ENCODE measurements at regions not wholly inside any gene's neighbourhood (a gene's known extent, or its start where the extent isn't known, plus 50 kb on each side); places are given as distances from the start of the nearest gene placed in this dataset.
A peak's percentile ranks its signal among the peaks of the same experiment; 100 is the strongest.

- 52 to 72% methylated on average over 5 of the region's 5 CpGs for WGBS, 2 donors
- intact Hi-C loops (cut with DNase I): no loop called here
Observed at GRCh38 chrX:39157006-39157405, 355.7 kb downstream of the MID1IP1 start.

GRCh38 chrX:39157796-39158195 lies 356.5 kb downstream of the MID1IP1 start:
- Histone ChIP-seq H3K9me3 (no peaks in the 10 kb centered on the region), H3K27me3 (no peaks in the 10 kb centered on the region), H3K4me1 (no peaks in the 10 kb centered on the region), H3K4me3 (no peak overlapping the region), H3K27ac (no peak overlapping the region), H3K36me3 (replicated peaks in 1 of 2; ENCODE audit: insufficient read depth in 1 of 2, low read depth in 2 of 2) (no peaks in the 10 kb centered on the region)
- no peak for DNase-seq
- 63 to 80% methylated on average over 4 to 6 of the region's 6 CpGs for WGBS, 2 donors
- ATAC-seq: no peak
- TF ChIP-seq CTCF (IDR thresholded peaks at IDR 0.05) (no peak), POLR2A (IDR thresholded peaks at IDR 0.05) (no peak)
- intact Hi-C loops (cut with DNase I): no loop called here

More at GRCh38 chrX:39157006-39157405, 355.7 kb downstream of the MID1IP1 start:
- DNase-seq (no peak), ATAC-seq (no peak)
- Histone ChIP-seq H3K9me3 (no peaks in the 10 kb centered on the region), H3K4me1 (no peaks in the 10 kb centered on the region), H3K36me3 (replicated peaks in 1 of 2; ENCODE audit: insufficient read depth in 1 of 2, low read depth in 2 of 2) (no peaks in the 10 kb centered on the region), H3K4me3 (no peak overlapping the region), H3K27ac (no peak overlapping the region), H3K27me3 (no peaks in the 10 kb centered on the region)
- no peak for TF ChIP-seq POLR2A (IDR thresholded peaks at IDR 0.05)
- no peak for TF ChIP-seq CTCF (IDR thresholded peaks at IDR 0.05)

- Histone ChIP-seq H3K27ac (no peak overlapping the region), H3K9me3 (no peaks in the 10 kb centered on the region), H3K27me3 (no peaks in the 10 kb centered on the region), H3K4me1 (no peaks in the 10 kb centered on the region), H3K36me3 (replicated peaks in 1 of 2; ENCODE audit: insufficient read depth in 1 of 2, low read depth in 2 of 2) (no peaks in the 10 kb centered on the region), H3K4me3 (no peak overlapping the region)
- DNase-seq (peak in 1 of 4 donors; percentile 19), ATAC-seq (no peak)
- intact Hi-C loops (cut with DNase I): no loop called here
- 76 to 82% methylated on average over 10 to 11 of the region's 11 CpGs for WGBS, 2 donors
- TF ChIP-seq POLR2A (IDR thresholded peaks at IDR 0.05) (no peak), CTCF (IDR thresholded peaks at IDR 0.05) (no peak)
Observed at GRCh38 chrX:39158801-39159657, 357.8 kb downstream of the MID1IP1 start.

- no peaks in the 10 kb centered on the region for H3K4me1 ChIP-seq
- ATAC-seq (no peak), DNase-seq (no peak)
- intact Hi-C loops (cut with DNase I): no loop called here
- no peaks in the 10 kb centered on the region for H3K9me3 ChIP-seq
- 79 to 86% methylated on average over 4 of the region's 4 CpGs for WGBS, 2 donors
- H3K4me3 ChIP-seq: no peak overlapping the region
- no peak overlapping the region for H3K27ac ChIP-seq
- H3K27me3 ChIP-seq: no peaks in the 10 kb centered on the region
- H3K36me3 ChIP-seq (replicated peaks in 1 of 2; ENCODE audit: insufficient read depth in 1 of 2, low read depth in 2 of 2): no peaks in the 10 kb centered on the region
- TF ChIP-seq CTCF (IDR thresholded peaks at IDR 0.05) (no peak), POLR2A (IDR thresholded peaks at IDR 0.05) (no peak)
Observed at GRCh38 chrX:39159921-39160507, 358.8 kb downstream of the MID1IP1 start.

All from body of pancreas (tissue), 4 donors.